ENCODE measurements at regions not wholly inside any gene's neighbourhood (a gene's known extent, or its start where the extent isn't known, plus 50 kb on each side); places are given as distances from the start of the nearest gene placed in this dataset.

GRCh38 chr21:28298251-28298672 is 694.4 kb downstream of the LTN1 start:
- H3K9me2 ChIP-seq (replicated peaks; ENCODE audit: insufficient read depth) = no peaks in the 10 kb centered on the region
- H4K20me1 ChIP-seq (ENCODE audit: insufficient read depth, poor library complexity, severe bottlenecking) = no peaks in the 10 kb centered on the region
- no peaks in the 10 kb centered on the region for H3K79me2 ChIP-seq
- H3K4me1 ChIP-seq (ENCODE audit: insufficient read depth) = peaks cover 3% of the 10 kb centered on the region
- no peaks in the 10 kb centered on the region for H3K27me3 ChIP-seq
- H2AFZ ChIP-seq = no peak overlapping the region
- H3K27ac ChIP-seq = no peak overlapping the region
- H3K36me3 ChIP-seq (replicated peaks; ENCODE audit: insufficient read depth, low read depth) = no peaks in the 10 kb centered on the region
- no peaks in the 10 kb centered on the region for H3K9me3 ChIP-seq (ENCODE audit: low read depth)
- TF ChIP-seq EZH2 (IDR thresholded peaks at IDR 0.05; ENCODE audit: borderline replicate concordance) (no peak), CTCF (IDR thresholded peaks at IDR 0.05; ENCODE audit: poor library complexity) (no peak), EZH2phosphoT487 (IDR thresholded peaks at IDR 0.05; ENCODE audit: low read depth, severe bottlenecking, unreplicated experiment) (no peak)
- no peak overlapping the region for H3K4me3 ChIP-seq
- H3K4me2 ChIP-seq = no peak overlapping the region
- DNase-seq (ENCODE audit: low spot score) = no peak

GRCh38 chr21:28294051-28294450 is 698.6 kb downstream of the LTN1 start:
- no peaks in the 10 kb centered on the region for H3K36me3 ChIP-seq (replicated peaks; ENCODE audit: insufficient read depth, low read depth)
- no peaks in the 10 kb centered on the region for H3K9me2 ChIP-seq (replicated peaks; ENCODE audit: insufficient read depth)
- peak overlapping the region; percentile 6 for H3K27ac ChIP-seq
- TF ChIP-seq EZH2phosphoT487 (IDR thresholded peaks at IDR 0.05; ENCODE audit: low read depth, severe bottlenecking, unreplicated experiment) (no peak), CTCF (IDR thresholded peaks at IDR 0.05; ENCODE audit: poor library complexity) (no peak), EZH2 (IDR thresholded peaks at IDR 0.05; ENCODE audit: borderline replicate concordance) (no peak)
- no peak for DNase-seq (ENCODE audit: low spot score)
- WGBS (ENCODE audit: low lambda C conversion rate, missing lambda C conversion rate) = 47% methylated on average over 1 of the region's 1 CpG
- H3K79me2 ChIP-seq = no peaks in the 10 kb centered on the region
- no peaks in the 10 kb centered on the region for H4K20me1 ChIP-seq (ENCODE audit: insufficient read depth, poor library complexity, severe bottlenecking)
- no peak overlapping the region for H2AFZ ChIP-seq
- no peaks in the 10 kb centered on the region for H3K27me3 ChIP-seq
- no peaks in the 10 kb centered on the region for H3K9me3 ChIP-seq (ENCODE audit: low read depth)
- H3K4me2 ChIP-seq = no peak overlapping the region
- H3K4me3 ChIP-seq = no peak overlapping the region
- peaks cover 3% of the 10 kb centered on the region for H3K4me1 ChIP-seq (ENCODE audit: insufficient read depth)

GRCh38 chr21:28283641-28284490 is 708.8 kb downstream of the LTN1 start:
- peak; percentile 56 for DNase-seq (ENCODE audit: low spot score)
- Histone ChIP-seq H3K36me3 (replicated peaks; ENCODE audit: insufficient read depth, low read depth) (no peaks in the 10 kb centered on the region), H3K9me2 (replicated peaks; ENCODE audit: insufficient read depth) (no peaks in the 10 kb centered on the region), H3K27ac (peak overlapping the region; percentile 73), H3K4me1 (ENCODE audit: insufficient read depth) (peaks cover 20% of the 10 kb centered on the region), H4K20me1 (ENCODE audit: insufficient read depth, poor library complexity, severe bottlenecking) (no peaks in the 10 kb centered on the region), H3K27me3 (no peaks in the 10 kb centered on the region), H3K79me2 (no peaks in the 10 kb centered on the region), H3K4me2 (peak overlapping the region; percentile 43), H3K4me3 (no peak overlapping the region), H3K9me3 (ENCODE audit: low read depth) (no peaks in the 10 kb centered on the region), H2AFZ (no peak overlapping the region)
- 3% methylated on average over 4 of the region's 4 CpGs for WGBS (ENCODE audit: low lambda C conversion rate, missing lambda C conversion rate)
- TF ChIP-seq EZH2 (IDR thresholded peaks at IDR 0.05; ENCODE audit: borderline replicate concordance) = no peak
- no peak for TF ChIP-seq CTCF (IDR thresholded peaks at IDR 0.05; ENCODE audit: poor library complexity)
- no peak for TF ChIP-seq EZH2phosphoT487 (IDR thresholded peaks at IDR 0.05; ENCODE audit: low read depth, severe bottlenecking, unreplicated experiment)
